ENCODE measurements at regions not wholly inside any gene's neighbourhood (a gene's known extent, or its start where the extent isn't known, plus 50 kb on each side); places are given as distances from the start of the nearest gene placed in this dataset.

DNA sequence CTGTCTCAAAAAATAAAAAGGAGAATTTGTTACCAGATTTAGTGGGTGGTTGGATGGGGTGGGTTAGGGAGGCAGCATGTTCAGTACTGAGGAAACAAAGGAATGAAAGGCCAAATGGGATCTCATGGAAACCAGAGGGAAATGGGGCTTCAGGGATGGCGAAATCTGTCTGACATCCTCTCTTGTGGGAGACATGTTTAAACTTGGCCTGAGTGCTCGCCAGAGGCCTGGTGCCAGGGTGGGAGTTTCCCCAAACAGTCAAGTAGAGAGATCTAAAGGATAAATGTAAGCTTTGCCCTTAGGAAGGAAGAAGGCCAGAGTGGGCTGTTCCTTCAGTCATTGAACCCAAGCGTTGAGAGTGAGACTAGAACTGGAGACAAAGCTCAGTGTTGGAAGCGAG lies 61.9 kb upstream of the AKIRIN2 start:
- H3K9me3 ChIP-seq (ENCODE audit: control insufficient read depth in 2 of 3, insufficient read depth in 1 of 3, low read length in 3 of 3), result no peaks in the 10 kb centered on the region
- no peaks in the 10 kb centered on the region for H3K27me3 ChIP-seq (ENCODE audit: control insufficient read depth, insufficient read depth, low read length)
- H3K27ac ChIP-seq (ENCODE audit: low read depth in 2 of 2, low read length in 2 of 2), result no peak overlapping the region
- FAIRE-seq (no peak), DNase-seq (no peak)
- TF ChIP-seq, protein P1, sequence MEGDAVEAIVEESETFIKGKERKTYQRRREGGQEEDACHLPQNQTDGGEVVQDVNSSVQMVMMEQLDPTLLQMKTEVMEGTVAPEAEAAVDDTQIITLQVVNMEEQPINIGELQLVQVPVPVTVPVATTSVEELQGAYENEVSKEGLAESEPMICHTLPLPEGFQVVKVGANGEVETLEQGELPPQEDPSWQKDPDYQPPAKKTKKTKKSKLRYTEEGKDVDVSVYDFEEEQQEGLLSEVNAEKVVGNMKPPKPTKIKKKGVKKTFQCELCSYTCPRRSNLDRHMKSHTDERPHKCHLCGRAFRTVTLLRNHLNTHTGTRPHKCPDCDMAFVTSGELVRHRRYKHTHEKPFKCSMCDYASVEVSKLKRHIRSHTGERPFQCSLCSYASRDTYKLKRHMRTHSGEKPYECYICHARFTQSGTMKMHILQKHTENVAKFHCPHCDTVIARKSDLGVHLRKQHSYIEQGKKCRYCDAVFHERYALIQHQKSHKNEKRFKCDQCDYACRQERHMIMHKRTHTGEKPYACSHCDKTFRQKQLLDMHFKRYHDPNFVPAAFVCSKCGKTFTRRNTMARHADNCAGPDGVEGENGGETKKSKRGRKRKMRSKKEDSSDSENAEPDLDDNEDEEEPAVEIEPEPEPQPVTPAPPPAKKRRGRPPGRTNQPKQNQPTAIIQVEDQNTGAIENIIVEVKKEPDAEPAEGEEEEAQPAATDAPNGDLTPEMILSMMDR (IDR thresholded peaks at IDR 0.05; ENCODE audit: borderline replicate concordance, extremely low read depth, insufficient read depth), result no peak
- H3K4me1 ChIP-seq (ENCODE audit: control insufficient read depth in 2 of 3, insufficient read depth in 2 of 3, low read depth in 1 of 3, low read length in 3 of 3), result no peaks in the 10 kb centered on the region
- H3K9ac ChIP-seq (ENCODE audit: low read length in 3 of 3), result no peak overlapping the region
- no peaks in the 10 kb centered on the region for H3K36me3 ChIP-seq (ENCODE audit: control insufficient read depth in 2 of 3, insufficient read depth in 3 of 3, low read length in 3 of 3)
- intact Hi-C loops (cut with DNase I), result no loop called here
- H3K4me3 ChIP-seq (ENCODE audit: low read length in 3 of 3), result no peak overlapping the region

DNA sequence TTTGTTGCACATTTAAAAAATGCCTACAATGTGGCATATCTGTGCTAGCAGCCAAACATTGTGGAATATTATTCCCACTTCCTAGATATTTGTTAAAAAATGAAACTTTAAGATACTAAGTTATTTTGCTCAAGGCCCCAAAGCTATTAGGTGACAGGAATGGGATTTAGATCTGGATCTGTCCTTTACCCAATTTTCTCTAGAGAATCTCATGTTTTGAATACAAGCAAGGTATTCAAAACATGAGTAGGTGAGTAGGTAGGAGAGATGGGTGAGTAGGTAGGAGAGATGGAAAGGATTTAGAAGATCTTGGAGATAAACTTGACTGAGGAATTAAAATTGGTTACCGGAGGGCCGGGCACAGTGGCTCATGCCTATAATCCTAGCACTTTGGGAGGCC lies 61.2 kb upstream of the AKIRIN2 start:
- H3K4me1 ChIP-seq (ENCODE audit: control insufficient read depth in 2 of 3, insufficient read depth in 2 of 3, low read depth in 1 of 3, low read length in 3 of 3), result no peaks in the 10 kb centered on the region
- intact Hi-C loops (cut with DNase I), result no loop called here
- no peaks in the 10 kb centered on the region for H3K36me3 ChIP-seq (ENCODE audit: control insufficient read depth in 2 of 3, insufficient read depth in 3 of 3, low read length in 3 of 3)
- DNase-seq (no peak), FAIRE-seq (no peak)
- TF ChIP-seq, protein P1 (IDR thresholded peaks at IDR 0.05; ENCODE audit: borderline replicate concordance, extremely low read depth, insufficient read depth), result no peak
- H3K4me3 ChIP-seq (ENCODE audit: low read length in 3 of 3), result no peak overlapping the region
- H3K9me3 ChIP-seq (ENCODE audit: control insufficient read depth in 2 of 3, insufficient read depth in 1 of 3, low read length in 3 of 3), result no peaks in the 10 kb centered on the region
- H3K9ac ChIP-seq (ENCODE audit: low read length in 3 of 3), result no peak overlapping the region
- no peaks in the 10 kb centered on the region for H3K27me3 ChIP-seq (ENCODE audit: control insufficient read depth, insufficient read depth, low read length)
- H3K27ac ChIP-seq (ENCODE audit: low read depth in 2 of 2, low read length in 2 of 2), result no peak overlapping the region

DNA sequence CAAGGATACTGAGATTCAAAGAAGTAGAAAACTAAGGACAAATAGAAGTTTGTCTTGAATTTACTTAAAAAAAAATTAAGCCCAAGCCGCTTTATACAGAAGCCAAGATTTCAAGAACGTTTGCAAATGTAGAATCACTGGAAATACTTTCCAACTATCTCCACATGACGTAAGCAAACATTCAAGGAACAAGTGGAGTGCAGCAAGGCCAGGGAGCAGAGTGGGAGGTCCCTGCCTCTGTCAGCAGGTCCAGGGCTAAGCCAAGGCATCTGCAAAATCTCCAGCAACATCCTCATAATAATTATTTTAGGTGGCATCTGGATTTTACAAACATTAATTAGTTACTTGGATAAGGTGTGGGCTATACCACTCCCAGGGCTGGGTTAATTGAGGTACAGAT lies 60.1 kb upstream of the AKIRIN2 start:
- Histone ChIP-seq H3K36me3 (ENCODE audit: control insufficient read depth in 2 of 3, insufficient read depth in 3 of 3, low read length in 3 of 3) (no peaks in the 10 kb centered on the region), H3K4me3 (ENCODE audit: low read length in 3 of 3) (no peak overlapping the region), H3K9me3 (ENCODE audit: control insufficient read depth in 2 of 3, insufficient read depth in 1 of 3, low read length in 3 of 3) (no peaks in the 10 kb centered on the region), H3K27me3 (ENCODE audit: control insufficient read depth, insufficient read depth, low read length) (no peaks in the 10 kb centered on the region), H3K9ac (ENCODE audit: low read length in 3 of 3) (no peak overlapping the region), H3K27ac (ENCODE audit: low read depth in 2 of 2, low read length in 2 of 2) (no peak overlapping the region), H3K4me1 (ENCODE audit: control insufficient read depth in 2 of 3, insufficient read depth in 2 of 3, low read depth in 1 of 3, low read length in 3 of 3) (no peaks in the 10 kb centered on the region)
- DNase-seq (no peak), FAIRE-seq (no peak)
- intact Hi-C loops (cut with DNase I), result no loop called here
- TF ChIP-seq, protein P1 (IDR thresholded peaks at IDR 0.05; ENCODE audit: borderline replicate concordance, extremely low read depth, insufficient read depth), result no peak

DNA sequence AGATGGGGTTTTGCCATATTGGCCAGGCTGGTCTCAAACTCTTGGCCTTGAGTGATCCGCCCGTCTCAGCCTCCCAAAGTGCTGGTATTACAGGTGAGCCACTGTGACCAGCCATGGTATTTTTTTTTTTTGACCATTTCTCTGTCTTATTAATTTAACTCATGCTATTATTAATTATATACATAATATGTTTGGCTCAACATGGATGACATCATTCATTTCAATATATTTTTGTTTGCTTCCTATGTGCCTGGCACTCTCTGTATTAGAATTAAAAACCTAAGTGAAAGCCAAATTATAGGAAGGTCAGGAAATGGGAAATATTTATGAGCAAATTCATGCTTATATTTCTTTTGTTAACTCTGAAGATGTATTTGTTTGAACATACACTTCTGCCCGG lies 55.8 kb upstream of the AKIRIN2 start:
- TF ChIP-seq, protein P1 (IDR thresholded peaks at IDR 0.05; ENCODE audit: borderline replicate concordance, extremely low read depth, insufficient read depth), result no peak
- DNase-seq (no peak), FAIRE-seq (no peak)
- intact Hi-C loops (cut with DNase I), result no loop called here
- Histone ChIP-seq H3K27ac (ENCODE audit: low read depth in 2 of 2, low read length in 2 of 2) (no peak overlapping the region), H3K36me3 (ENCODE audit: control insufficient read depth in 2 of 3, insufficient read depth in 3 of 3, low read length in 3 of 3) (no peaks in the 10 kb centered on the region), H3K9ac (ENCODE audit: low read length in 3 of 3) (no peak overlapping the region), H3K4me3 (ENCODE audit: low read length in 3 of 3) (no peak overlapping the region), H3K4me1 (ENCODE audit: control insufficient read depth in 2 of 3, insufficient read depth in 2 of 3, low read depth in 1 of 3, low read length in 3 of 3) (no peaks in the 10 kb centered on the region), H3K27me3 (ENCODE audit: control insufficient read depth, insufficient read depth, low read length) (no peaks in the 10 kb centered on the region), H3K9me3 (ENCODE audit: control insufficient read depth in 2 of 3, insufficient read depth in 1 of 3, low read length in 3 of 3) (no peaks in the 10 kb centered on the region)

Measured in kidney (tissue), 13 donors.